ENCODE measurements at regions not wholly inside any gene's neighbourhood (a gene's known extent, or its start where the extent isn't known, plus 50 kb on each side); places are given as distances from the start of the nearest gene placed in this dataset.

- no peak overlapping the region for H3K27ac ChIP-seq
- no peaks in the 10 kb centered on the region for H3K9me3 ChIP-seq
- WGBS, 3 donors = 93 to 96% (median 95%) methylated on average over 3 of the region's 3 CpGs
- no peak for DNase-seq
- no peaks in the 10 kb centered on the region for H3K4me1 ChIP-seq (ENCODE audit: insufficient read depth)
- TF ChIP-seq CTCF (IDR thresholded peaks at IDR 0.05) (no peak), EP300 (IDR thresholded peaks at IDR 0.05) (no peak), POLR2A (IDR thresholded peaks at IDR 0.05) (no peak)
- intact Hi-C loops (cut with DNase I) = no loop called here
- no peaks in the 10 kb centered on the region for H3K36me3 ChIP-seq
- no peak overlapping the region for H3K4me3 ChIP-seq
- no peaks in the 10 kb centered on the region for H3K27me3 ChIP-seq
These were observed 173.3 kb upstream of the PDGFD start for GRCh38 chr11:104337273-104337672.

GRCh38 chr11:104333977-104334376, 170.0 kb upstream of the PDGFD start:
- H3K36me3 ChIP-seq = no peaks in the 10 kb centered on the region
- no peak overlapping the region for H3K4me3 ChIP-seq
- H3K27me3 ChIP-seq = no peaks in the 10 kb centered on the region
- no peaks in the 10 kb centered on the region for H3K4me1 ChIP-seq (ENCODE audit: insufficient read depth)
- WGBS, 3 donors = 94 to 98% (median 95%) methylated on average over 4 of the region's 4 CpGs
- intact Hi-C loops (cut with DNase I) = no loop called here
- no peak overlapping the region for H3K27ac ChIP-seq
- TF ChIP-seq EP300 (IDR thresholded peaks at IDR 0.05) (no peak), POLR2A (IDR thresholded peaks at IDR 0.05) (no peak), CTCF (IDR thresholded peaks at IDR 0.05) (no peak)
- H3K9me3 ChIP-seq = no peaks in the 10 kb centered on the region
- DNase-seq = no peak

- Histone ChIP-seq H3K4me3 (no peak overlapping the region), H3K9me3 (no peaks in the 10 kb centered on the region), H3K27me3 (no peaks in the 10 kb centered on the region), H3K36me3 (no peaks in the 10 kb centered on the region), H3K4me1 (ENCODE audit: insufficient read depth) (no peaks in the 10 kb centered on the region), H3K27ac (no peak overlapping the region)
- WGBS, 3 donors = 54 to 77% (median 69%) methylated on average over 4 of the region's 4 CpGs
- no peak for DNase-seq
- intact Hi-C loops (cut with DNase I) = no loop called here
- TF ChIP-seq EP300 (IDR thresholded peaks at IDR 0.05) = no peak
- TF ChIP-seq CTCF (IDR thresholded peaks at IDR 0.05) = no peak
- no peak for TF ChIP-seq POLR2A (IDR thresholded peaks at IDR 0.05)
These were observed 168.2 kb upstream of the PDGFD start for GRCh38 chr11:104332110-104332509.

GRCh38 chr11:104329078-104329665, 165.2 kb upstream of the PDGFD start:
- H3K9me3 ChIP-seq = no peaks in the 10 kb centered on the region
- H3K27me3 ChIP-seq = no peaks in the 10 kb centered on the region
- intact Hi-C loops (cut with DNase I) = no loop called here
- 40 to 58% (median 51%) methylated on average over 2 of the region's 2 CpGs for WGBS, 3 donors
- no peak overlapping the region for H3K4me3 ChIP-seq
- DNase-seq = no peak
- no peaks in the 10 kb centered on the region for H3K4me1 ChIP-seq (ENCODE audit: insufficient read depth)
- TF ChIP-seq CTCF (IDR thresholded peaks at IDR 0.05) (no peak), EP300 (IDR thresholded peaks at IDR 0.05) (no peak), POLR2A (IDR thresholded peaks at IDR 0.05) (no peak)
- H3K36me3 ChIP-seq = no peaks in the 10 kb centered on the region
- no peak overlapping the region for H3K27ac ChIP-seq

All from ovary (tissue), 7 donors.